Heart right ventricle (tissue), 16 donors: ENCODE measurements at regions not wholly inside any gene's neighbourhood (a gene's known extent, or its start where the extent isn't known, plus 50 kb on each side); places are given as distances from the start of the nearest gene placed in this dataset.

Experiments used
- ATAC-seq, 8 donors: fragments of 200-7000 bp; cut with Tn5 transposase; one replicate each; pipeline ENCODE4 v1.9.1; 2020; ENCODE audit warnings: mild to moderate bottlenecking in 8 of 8, moderate library complexity in 8 of 8, moderate number of reproducible peaks in 1 of 8
- DNase-seq, 2 donors: peaks; one replicate each; pipeline ENCODE4 v3.0.0-alpha.2; 2020
- H3K27ac ChIP-seq, 10 donors: fragments of 200-600 bp; sonication (generic) in 2 of 10; one replicate each; pipeline versions ENCODE4 v1.5.0 to v1.8.0; 2020 to 2022; ENCODE audit warnings: mild to moderate bottlenecking in 3 of 10
- H3K27me3 ChIP-seq, 7 donors: fragments of 200-600 bp; one replicate each; pipeline ENCODE4 v1.8.0; 2021 to 2022; ENCODE audit warnings: mild to moderate bottlenecking in 2 of 7
- H3K36me3 ChIP-seq, 9 donors: fragments of 200-600 bp; sonication (generic) in 1 of 9; one replicate each; pipeline versions ENCODE4 v1.5.0 to v1.8.0; 2020 to 2022; ENCODE audit warnings: mild to moderate bottlenecking in 2 of 9
- H3K4me1 ChIP-seq, 9 donors: fragments of 200-600 bp; sonication (generic) in 1 of 9; one replicate each; pipeline versions ENCODE4 v1.5.0 to v1.8.0; 2020 to 2022; ENCODE audit warnings: mild to moderate bottlenecking in 4 of 9
- H3K4me3 ChIP-seq, 10 donors: fragments of 200-600 bp; sonication (generic) in 2 of 10; one replicate each; pipeline versions ENCODE4 v1.5.0 to v1.8.0; 2020 to 2022; ENCODE audit warnings: mild to moderate bottlenecking in 7 of 10, moderate library complexity in 2 of 10
- H3K9me3 ChIP-seq, 11 donors: fragments of 200-600 bp in 10 of 11; sonication (generic) in 2 of 11; one replicate each; pipeline versions ENCODE4 v1.5.0 to v1.8.0; 2013 to 2022; ENCODE audit warnings: mild to moderate bottlenecking in 2 of 11, control low read depth in 1 of 11, moderate library complexity in 1 of 11
- WGBS, 2 donors: extraction: QIAGEN DNeasy Blood & Tissue Kit; methylation state at CpG; one replicate each; pipeline ENCODE4 v1.1.7; 2013; ENCODE audit warnings: inconsistent platforms in 1 of 2; 5-methylcytosine and 5-hydroxymethylcytosine counted together
- intact Hi-C, 10 donors: fragments of 100-400 bp; cut with DNase I; formaldehyde crosslinking; loops; one replicate each; pipeline versions ENCODE4 v1.11.1 to v1.14.2; 2022
- TF ChIP-seq, protein P1 (sequence below), 9 donors: fragments of 200-600 bp; sonication (generic) in 2 of 9; IDR thresholded peaks; one replicate each; pipeline versions ENCODE4 v1.5.0 to v1.8.0; 2021 to 2022; ENCODE audit warnings: antibody characterized with exemption in 9 of 9, mild to moderate bottlenecking in 5 of 9, moderate library complexity in 1 of 9
- donor health status: Arrhythmogenic right ventricular cardiomyopathy.
- donor health status: ischemic (EF 13 %, LVEDD 7.1; RV severe dilation, severe dysfunction).
- donor health status: healthy with polysubstance abuse.
- donor health status: DM: no; HTN: yes; CAD: no.
- donor health status: DM: no; HTN: no; CAD: no.
- donor health status: ischemic (EF 25% LVEDD 6.9; RV normal size, moderate dysfunction).
- donor health status: ischemic (EF 25% LVEDD 5.7; RV mildly dilated, moderate dysfunction).
- donor health status: healthy.
- donor health status: DM: yes; HTN: yes; CAD: no.
- donor health status: Ischemic cardiomyopathy.
- donor health status: ischemic (EF 35%, LVEDD 5.7; RV mildly dilated, moderate dysfunction).
- donor health status: nonischemic (EF 11% LVEDD 7.7; RV severe dilation, severe dysfunction).
- donor health status: DM: yes; HTN: yes; CAD: no.
- donor health status: PGD.
- donor health status: ischemic (EF 29% LVEDD 5.4; RV normal size, mild dysfunction).
- donor health status: nonischemic (EF 23%, LVEDD 6.1; RV moderate dilation, normal function).

DNA sequence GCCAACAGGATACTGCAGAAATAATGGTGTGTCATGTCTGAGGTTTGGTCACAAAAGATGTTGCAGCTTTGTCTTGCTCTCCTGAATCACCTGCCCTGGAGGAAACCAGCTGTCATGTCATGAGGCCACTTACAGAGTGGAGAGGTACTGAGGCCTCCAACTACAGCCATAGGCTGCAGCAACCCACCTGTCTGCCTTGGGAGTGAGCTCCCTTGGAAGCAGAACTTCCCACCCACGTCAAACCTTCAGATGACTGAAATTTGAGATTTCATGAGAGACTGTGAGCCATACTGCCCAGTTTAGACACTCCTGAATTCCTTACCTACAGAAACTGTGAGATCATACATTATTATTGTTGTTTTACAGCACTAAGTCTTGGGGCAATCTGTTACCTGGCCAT, 475.9 kb downstream of the HS3ST3B1 start:
- H3K4me3 ChIP-seq: no peak overlapping the region
- intact Hi-C loops: no loop called here
- no peak for ATAC-seq
- peaks cover 3 to 18% (median 12%) of the 10 kb centered on the region in 7 donors for H3K27me3 ChIP-seq
- peaks cover 0 to 10% (median 0%) of the 10 kb centered on the region in 11 donors for H3K9me3 ChIP-seq
- no peaks in the 10 kb centered on the region for H3K4me1 ChIP-seq
- WGBS, 2 donors: 49 to 68% methylated on average over 1 of the region's 1 CpG
- H3K36me3 ChIP-seq: no peaks in the 10 kb centered on the region
- DNase-seq: no peak
- no peak overlapping the region for H3K27ac ChIP-seq
- TF ChIP-seq, protein P1, sequence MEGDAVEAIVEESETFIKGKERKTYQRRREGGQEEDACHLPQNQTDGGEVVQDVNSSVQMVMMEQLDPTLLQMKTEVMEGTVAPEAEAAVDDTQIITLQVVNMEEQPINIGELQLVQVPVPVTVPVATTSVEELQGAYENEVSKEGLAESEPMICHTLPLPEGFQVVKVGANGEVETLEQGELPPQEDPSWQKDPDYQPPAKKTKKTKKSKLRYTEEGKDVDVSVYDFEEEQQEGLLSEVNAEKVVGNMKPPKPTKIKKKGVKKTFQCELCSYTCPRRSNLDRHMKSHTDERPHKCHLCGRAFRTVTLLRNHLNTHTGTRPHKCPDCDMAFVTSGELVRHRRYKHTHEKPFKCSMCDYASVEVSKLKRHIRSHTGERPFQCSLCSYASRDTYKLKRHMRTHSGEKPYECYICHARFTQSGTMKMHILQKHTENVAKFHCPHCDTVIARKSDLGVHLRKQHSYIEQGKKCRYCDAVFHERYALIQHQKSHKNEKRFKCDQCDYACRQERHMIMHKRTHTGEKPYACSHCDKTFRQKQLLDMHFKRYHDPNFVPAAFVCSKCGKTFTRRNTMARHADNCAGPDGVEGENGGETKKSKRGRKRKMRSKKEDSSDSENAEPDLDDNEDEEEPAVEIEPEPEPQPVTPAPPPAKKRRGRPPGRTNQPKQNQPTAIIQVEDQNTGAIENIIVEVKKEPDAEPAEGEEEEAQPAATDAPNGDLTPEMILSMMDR (IDR thresholded peaks at IDR 0.05): no peak

DNA sequence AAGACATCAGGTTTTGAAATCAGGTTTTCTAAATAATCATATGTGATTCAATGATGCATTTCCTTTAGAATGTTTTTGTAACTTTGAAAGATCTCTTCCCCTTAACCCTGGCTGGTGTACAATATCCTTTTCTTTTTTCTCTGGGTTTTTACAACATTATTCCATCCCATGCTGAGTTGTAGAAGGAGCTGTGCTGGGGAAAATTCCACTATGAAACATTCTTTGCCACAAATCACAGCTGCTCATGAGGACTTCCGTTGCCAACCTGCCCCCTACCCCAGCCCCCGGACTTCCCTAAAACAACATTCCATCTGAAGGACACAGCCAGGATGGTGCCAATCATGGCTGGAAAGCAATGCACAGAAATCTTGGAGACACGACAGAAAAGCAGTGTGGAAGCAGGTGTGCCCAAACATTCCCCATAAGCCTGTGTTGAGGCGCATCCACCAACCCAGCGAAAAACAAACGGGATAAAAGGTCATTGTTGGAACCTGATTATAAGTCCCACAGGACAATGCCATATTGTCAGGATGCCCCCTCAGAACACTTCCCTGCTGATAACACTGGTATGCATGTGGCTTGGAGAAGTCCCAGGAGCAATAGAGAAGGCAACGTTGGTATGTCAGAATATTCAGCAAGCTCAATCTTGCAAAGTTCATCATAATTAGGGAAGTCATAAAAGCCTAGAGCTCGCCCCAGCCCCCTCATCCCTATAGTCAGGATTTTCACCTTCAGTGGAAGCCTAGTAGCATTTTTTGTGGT, 475.0 kb downstream of the HS3ST3B1 start:
- Histone ChIP-seq H3K4me1 (no peaks in the 10 kb centered on the region), H3K27ac (no peak overlapping the region), H3K27me3 (peaks cover 3 to 22% (median 12%) of the 10 kb centered on the region in 7 donors), H3K36me3 (no peaks in the 10 kb centered on the region), H3K9me3 (peaks cover 0 to 10% (median 0%) of the 10 kb centered on the region in 11 donors), H3K4me3 (no peak overlapping the region)
- intact Hi-C loops: no loop called here
- DNase-seq (no peak), ATAC-seq (no peak)
- 33 to 36% methylated on average over 8 of the region's 8 CpGs for whole genome bisulfite sequencing, 2 donors
- TF ChIP-seq, protein P1 (IDR thresholded peaks at IDR 0.05): no peak

- Histone ChIP-seq H3K36me3 (no peaks in the 10 kb centered on the region), H3K9me3 (peaks cover 0 to 10% (median 0%) of the 10 kb centered on the region in 11 donors), H3K27me3 (peaks cover 2 to 19% (median 5%) of the 10 kb centered on the region in 7 donors), H3K27ac (no peak overlapping the region), H3K4me1 (no peaks in the 10 kb centered on the region), H3K4me3 (no peak overlapping the region)
- no peak for ATAC-seq
- TF ChIP-seq, protein P1 (IDR thresholded peaks at IDR 0.05): no peak
- WGBS, 2 donors: 86 to 95% methylated on average over 1 of the region's 1 CpG
- DNase-seq: no peak
- intact Hi-C loops: no loop called here
Measured at GRCh38 chr17:14774774-14775173, 473.9 kb downstream of the HS3ST3B1 start.

DNA sequence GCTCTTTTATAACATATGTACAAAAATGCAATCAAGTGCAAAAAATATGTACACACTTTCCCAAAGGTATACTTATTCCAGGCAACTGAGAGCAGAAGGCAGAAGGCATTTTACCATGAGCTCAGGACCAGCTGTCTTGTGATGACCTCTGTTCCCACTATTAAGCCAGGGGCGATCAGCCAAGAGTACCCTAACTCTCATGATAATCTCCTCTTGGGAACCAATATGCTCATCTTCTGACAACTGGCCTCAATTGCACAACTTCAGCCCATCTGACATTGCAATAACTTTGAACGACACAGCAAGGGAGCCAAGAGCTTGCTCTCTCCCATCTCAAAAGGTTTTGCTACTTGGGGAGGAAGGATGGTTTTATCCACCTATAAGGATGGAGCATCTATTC, 471.9 kb downstream of the HS3ST3B1 start:
- no peak for DNase-seq
- Histone ChIP-seq H3K27ac (no peak overlapping the region), H3K36me3 (no peaks in the 10 kb centered on the region), H3K4me3 (no peak overlapping the region), H3K9me3 (peaks cover 0 to 16% (median 0%) of the 10 kb centered on the region in 11 donors), H3K27me3 (peaks cover 0 to 14% (median 4%) of the 10 kb centered on the region in 7 donors), H3K4me1 (no peaks in the 10 kb centered on the region)
- no peak for ATAC-seq
- 53 to 57% methylated on average over 2 of the region's 2 CpGs for WGBS, 2 donors
- TF ChIP-seq, protein P1 (IDR thresholded peaks at IDR 0.05): no peak
- intact Hi-C loops: no loop called here
